GM23338 (cell line): ENCODE measurements at regions not wholly inside any gene's neighbourhood (a gene's known extent, or its start where the extent isn't known, plus 50 kb on each side); places are given as distances from the start of the nearest gene placed in this dataset.

ENCODE experiments used
- CREB1 ChIP-seq: fragments of 250-450 bp; sonication (Bioruptor Pico); IDR thresholded peaks from 2 replicates; pipeline ENCODE4 v1.5.0; 2020; ENCODE audit warnings: low read depth, mild to moderate bottlenecking, moderate library complexity
- ETS1 ChIP-seq: IDR thresholded peaks from 2 replicates; pipeline ENCODE4 v1.6.1; 2016; ENCODE audit warnings: antibody characterized with exemption
- EZH2 ChIP-seq: fragments of 200-600 bp; sonication (generic); IDR thresholded peaks from one replicate; pipeline ENCODE4 v1.8.0; 2017; ENCODE audit warnings: antibody characterized with exemption, mild to moderate bottlenecking, low read depth; ENCODE audit not compliant: unreplicated experiment
- JUNB ChIP-seq: IDR thresholded peaks from one replicate; pipeline ENCODE4 v1.6.1; 2016; ENCODE audit warnings: antibody characterized with exemption; ENCODE audit not compliant: unreplicated experiment
- NANOG ChIP-seq: IDR thresholded peaks from 2 replicates; pipeline ENCODE4 v1.6.1; 2016; ENCODE audit warnings: antibody characterized with exemption, borderline replicate concordance
- POLR2AphosphoS5 ChIP-seq: IDR thresholded peaks from 2 replicates; pipeline ENCODE4 v1.6.1; 2016; ENCODE audit warnings: antibody characterized with exemption, low read depth
- REST ChIP-seq: IDR thresholded peaks from one replicate; pipeline ENCODE4 v1.6.1; 2018; ENCODE audit warnings: antibody characterized with exemption; ENCODE audit not compliant: unreplicated experiment
- STAT1 ChIP-seq: IDR thresholded peaks from one replicate; pipeline ENCODE4 v1.6.1; 2016; ENCODE audit warnings: antibody characterized with exemption; ENCODE audit not compliant: unreplicated experiment
- ZNF114 ChIP-seq: fragments of 250-450 bp; sonication (Bioruptor Pico); IDR thresholded peaks from 2 replicates; pipeline ENCODE4 v1.5.0; 2020; ENCODE audit warnings: mild to moderate bottlenecking, moderate library complexity
- ZNF331 ChIP-seq: fragments of 250-450 bp; sonication (Bioruptor Pico); IDR thresholded peaks from 2 replicates; pipeline ENCODE4 v1.5.0; 2020; ENCODE audit warnings: low read depth, mild to moderate bottlenecking, moderate library complexity
- ZNF462 ChIP-seq: fragments of 250-450 bp; sonication (Bioruptor Pico); IDR thresholded peaks from 2 replicates; pipeline ENCODE4 v1.5.0; 2020; ENCODE audit warnings: mild to moderate bottlenecking, moderate library complexity
- TF ChIP-seq, protein P1 (sequence below), 2 experiments: fragments of 200-600 bp in 1 of 2; sonication (generic) in 1 of 2; conservative IDR thresholded peaks; 2 replicates each; pipeline versions ENCODE4 v1.5.1 to v1.6.1; 2016 to 2017; ENCODE audit warnings: antibody characterized with exemption in 2 of 2, low read depth in 2 of 2, mild to moderate bottlenecking in 2 of 2, moderate library complexity in 1 of 2

GRCh38 chr12:31804185-31804504, 75.3 kb upstream of the AMN1 start:
- TF ChIP-seq, protein P1, sequence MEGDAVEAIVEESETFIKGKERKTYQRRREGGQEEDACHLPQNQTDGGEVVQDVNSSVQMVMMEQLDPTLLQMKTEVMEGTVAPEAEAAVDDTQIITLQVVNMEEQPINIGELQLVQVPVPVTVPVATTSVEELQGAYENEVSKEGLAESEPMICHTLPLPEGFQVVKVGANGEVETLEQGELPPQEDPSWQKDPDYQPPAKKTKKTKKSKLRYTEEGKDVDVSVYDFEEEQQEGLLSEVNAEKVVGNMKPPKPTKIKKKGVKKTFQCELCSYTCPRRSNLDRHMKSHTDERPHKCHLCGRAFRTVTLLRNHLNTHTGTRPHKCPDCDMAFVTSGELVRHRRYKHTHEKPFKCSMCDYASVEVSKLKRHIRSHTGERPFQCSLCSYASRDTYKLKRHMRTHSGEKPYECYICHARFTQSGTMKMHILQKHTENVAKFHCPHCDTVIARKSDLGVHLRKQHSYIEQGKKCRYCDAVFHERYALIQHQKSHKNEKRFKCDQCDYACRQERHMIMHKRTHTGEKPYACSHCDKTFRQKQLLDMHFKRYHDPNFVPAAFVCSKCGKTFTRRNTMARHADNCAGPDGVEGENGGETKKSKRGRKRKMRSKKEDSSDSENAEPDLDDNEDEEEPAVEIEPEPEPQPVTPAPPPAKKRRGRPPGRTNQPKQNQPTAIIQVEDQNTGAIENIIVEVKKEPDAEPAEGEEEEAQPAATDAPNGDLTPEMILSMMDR (conservative IDR thresholded peaks at IDR 0.05; ENCODE audit: low read depth in 2 of 2): no peak
- no peak for TF ChIP-seq ETS1
- TF ChIP-seq JUNB: no peak
- no peak for TF ChIP-seq EZH2
- no peak for TF ChIP-seq POLR2AphosphoS5
- no peak for TF ChIP-seq ZNF462 (CRISPR knock-in tag)
- TF ChIP-seq REST: no peak
- no peak for TF ChIP-seq ZNF114 (CRISPR knock-in tag)
- no peak for TF ChIP-seq ZNF331 (CRISPR knock-in tag)
- TF ChIP-seq CREB1 (CRISPR knock-in tag): no peak
- no peak for TF ChIP-seq NANOG
- TF ChIP-seq STAT1: no peak
